ENCODE measurements at regions not wholly inside any gene's neighbourhood (a gene's known extent, or its start where the extent isn't known, plus 50 kb on each side); places are given as distances from the start of the nearest gene placed in this dataset.

- DNase-seq (ENCODE audit: low spot score): no peak
These were observed 169.6 kb upstream of the SIX2 start for GRCh38 chr2:45178854-45179253.

- DNase-seq (ENCODE audit: low spot score): no peak
These were observed 169.1 kb upstream of the SIX2 start for GRCh38 chr2:45178359-45178758.

GRCh38 chr2:45177870-45178269 lies 168.6 kb upstream of the SIX2 start:
- peak; percentile 96 for DNase-seq (ENCODE audit: low spot score)

DNA sequence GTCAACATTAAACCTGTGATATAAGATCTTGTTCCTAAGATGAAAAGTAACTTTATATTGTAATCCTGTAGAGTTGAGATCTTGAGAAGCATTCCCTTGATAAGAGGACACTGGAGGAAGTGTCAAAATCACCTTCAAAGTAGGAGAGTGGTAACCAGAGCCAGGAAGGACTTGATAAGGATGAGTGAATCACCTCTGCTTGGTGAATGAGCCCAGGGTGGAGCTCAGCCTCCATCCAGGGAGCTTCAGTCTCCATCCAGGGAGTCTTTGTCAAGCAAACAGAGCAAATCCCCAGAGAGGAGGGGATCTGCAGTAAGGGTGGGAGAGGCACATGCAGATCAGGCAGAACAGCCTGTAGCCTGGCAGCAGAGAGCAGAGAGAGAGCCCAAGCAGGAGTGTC lies 167.1 kb upstream of the SIX2 start:
- no peak for DNase-seq (ENCODE audit: low spot score)

DNA sequence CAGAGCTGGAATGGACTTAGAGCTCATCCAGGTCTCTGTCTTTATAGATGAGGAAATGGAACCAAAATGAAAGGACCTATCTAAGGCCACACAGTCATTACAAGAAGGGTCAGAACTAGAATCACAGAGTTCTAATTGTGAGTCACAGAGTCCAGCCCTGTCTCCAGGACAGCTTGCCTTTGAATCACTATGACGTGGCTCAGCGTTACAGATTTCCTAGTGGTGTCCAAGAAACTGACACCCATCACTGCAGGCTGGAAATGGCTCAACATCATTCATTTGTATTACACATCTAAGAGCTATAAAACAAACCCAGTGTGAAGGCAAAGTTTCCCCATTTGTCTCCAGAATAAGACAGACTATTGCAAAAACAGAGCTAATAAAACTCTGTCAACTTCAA lies 164.3 kb upstream of the SIX2 start:
- DNase-seq (ENCODE audit: low spot score): peak; percentile 70

- DNase-seq (ENCODE audit: low spot score): no peak
These were observed 163.6 kb upstream of the SIX2 start for GRCh38 chr2:45172760-45173392.

GRCh38 chr2:45172142-45172541 lies 162.9 kb upstream of the SIX2 start:
- no peak for DNase-seq (ENCODE audit: low spot score)

- DNase-seq (ENCODE audit: low spot score): no peak
These were observed 161.9 kb upstream of the SIX2 start for GRCh38 chr2:45171136-45171501.

DNA sequence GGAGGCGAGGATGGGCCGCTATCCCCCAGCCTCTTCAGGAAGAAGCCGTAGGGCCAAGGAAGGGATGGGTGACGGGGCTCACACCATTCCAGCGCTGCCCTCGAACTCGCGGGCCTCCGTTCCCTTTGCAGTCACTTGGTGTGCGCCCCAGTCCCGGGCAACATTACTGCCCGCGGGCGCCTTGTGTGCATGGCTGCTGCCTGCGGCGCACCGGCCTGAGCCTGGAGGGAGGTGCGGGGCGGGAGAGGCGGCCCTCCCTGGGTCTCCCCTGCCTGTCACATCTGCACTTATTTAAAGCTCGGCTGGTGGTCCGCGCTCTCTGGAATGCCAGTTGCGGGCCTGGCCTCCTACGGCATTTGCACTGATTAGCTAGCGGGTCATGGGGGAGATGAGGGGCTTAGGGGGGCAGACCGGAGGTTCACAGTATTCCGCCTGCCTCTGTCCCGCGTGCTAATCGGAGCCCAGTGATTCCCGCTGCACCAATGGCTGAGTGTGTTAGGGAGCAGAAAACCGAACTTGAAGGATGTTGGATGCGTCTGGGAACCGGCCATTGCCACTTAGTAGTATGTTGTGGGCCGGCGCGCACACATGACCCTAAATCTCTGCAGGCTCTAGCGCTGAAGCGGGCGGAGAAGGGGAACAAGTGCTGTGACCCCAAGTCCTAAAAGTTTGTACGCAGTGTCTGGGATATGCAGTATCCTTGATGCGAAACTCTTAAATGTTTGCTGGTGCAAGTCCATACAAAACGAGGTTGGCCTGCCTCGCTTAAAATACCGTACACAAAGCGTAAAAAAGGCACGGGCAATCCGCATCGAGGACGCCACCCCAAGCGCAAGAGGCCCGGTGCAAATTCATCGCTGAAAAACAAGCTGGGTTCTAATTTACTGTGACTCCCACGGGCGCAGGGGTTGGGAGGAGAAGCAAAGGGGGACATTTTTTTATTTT lies 161.2 kb upstream of the SIX2 start:
- DNase-seq (ENCODE audit: low spot score): no peak

- no peak for DNase-seq (ENCODE audit: low spot score)
These were observed 160.3 kb upstream of the SIX2 start for GRCh38 chr2:45169339-45170190.

- no peak for DNase-seq (ENCODE audit: low spot score)
These were observed 159.6 kb upstream of the SIX2 start for GRCh38 chr2:45168711-45169338.

- no peak for DNase-seq (ENCODE audit: low spot score)
These were observed 158.8 kb upstream of the SIX2 start for GRCh38 chr2:45167920-45168629.

DNA sequence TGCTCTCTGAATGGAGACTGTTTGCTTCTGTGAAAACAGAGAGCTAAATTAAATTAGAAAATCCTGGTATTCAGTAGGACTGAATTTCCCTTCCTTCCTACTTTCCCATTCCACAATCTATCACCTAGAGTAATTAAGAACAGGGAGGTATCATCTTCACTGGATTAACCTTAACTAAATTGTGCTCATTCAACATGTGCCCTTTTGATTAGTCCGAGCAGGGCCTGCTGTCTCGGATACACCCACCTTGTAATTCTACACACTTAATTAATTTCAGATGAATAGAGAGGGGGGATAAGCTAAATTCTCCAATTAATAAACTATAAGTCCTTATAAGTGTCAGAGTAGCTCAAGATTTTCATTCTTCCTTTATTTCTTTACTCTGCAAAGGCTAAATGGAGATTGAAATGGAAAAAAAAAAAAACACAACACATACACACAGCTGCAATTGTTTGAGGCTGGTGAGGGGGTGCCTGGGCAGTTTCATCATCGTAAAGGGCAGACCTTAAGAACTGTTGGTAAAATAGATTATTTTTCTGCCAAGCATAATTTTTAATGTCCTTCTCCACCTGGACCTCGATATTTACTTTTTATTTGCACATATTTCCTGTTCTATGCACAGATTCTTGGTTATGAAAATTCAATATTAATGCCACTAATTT lies 157.1 kb upstream of the SIX2 start:
- DNase-seq (ENCODE audit: low spot score): no peak

DNA sequence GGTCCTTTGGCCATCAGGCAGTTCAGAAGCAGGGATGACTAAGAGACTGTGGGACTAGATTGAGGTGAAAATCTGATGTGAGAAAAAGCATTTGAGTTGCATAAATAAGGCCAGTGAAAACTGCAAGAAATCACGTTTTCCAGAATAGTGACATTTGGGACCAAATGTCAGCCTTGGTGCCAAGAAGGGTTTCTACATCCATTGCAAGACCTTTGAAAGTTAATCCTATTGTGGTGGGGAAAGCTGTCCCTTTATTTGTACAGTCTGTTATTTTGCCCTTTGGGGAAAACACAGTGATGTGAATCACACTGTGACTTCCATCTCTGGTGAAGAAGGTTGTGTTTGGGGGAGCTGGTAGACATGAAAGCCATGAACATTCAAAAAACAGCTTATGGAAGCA lies 153.5 kb upstream of the SIX2 start:
- DNase-seq (ENCODE audit: low spot score): no peak

- no peak for DNase-seq (ENCODE audit: low spot score)
These were observed 147.4 kb upstream of the SIX2 start for GRCh38 chr2:45156605-45157004.

DNA sequence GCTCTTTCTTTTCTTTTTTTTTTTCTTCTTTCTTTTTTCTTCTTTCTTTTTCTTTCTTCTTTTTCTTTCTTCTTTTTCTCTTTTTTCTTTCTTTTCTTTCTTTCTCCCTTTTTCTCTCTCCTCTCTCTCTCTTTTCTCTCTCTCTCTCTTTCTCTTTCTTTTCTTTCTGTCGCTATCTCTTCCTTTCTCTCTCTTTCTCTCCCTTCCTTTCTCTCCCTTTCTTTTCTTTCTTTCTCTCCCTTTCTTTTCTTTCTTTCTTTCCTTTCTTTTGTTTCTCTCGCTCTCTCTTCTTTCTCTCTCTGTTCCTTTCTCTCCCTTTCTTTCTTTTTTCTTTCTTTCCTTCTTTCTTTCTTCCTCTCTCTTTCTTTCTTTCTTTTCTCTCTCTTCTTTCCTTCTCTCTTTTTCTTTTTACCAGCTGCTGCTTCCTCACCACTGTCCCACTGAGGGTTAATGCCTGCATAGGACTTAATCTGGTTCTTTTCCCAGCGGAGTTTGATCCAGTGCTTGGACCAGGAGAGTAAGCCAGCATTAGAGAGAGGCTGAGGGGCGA lies 145.4 kb upstream of the SIX2 start:
- no peak for DNase-seq (ENCODE audit: low spot score)

DNA sequence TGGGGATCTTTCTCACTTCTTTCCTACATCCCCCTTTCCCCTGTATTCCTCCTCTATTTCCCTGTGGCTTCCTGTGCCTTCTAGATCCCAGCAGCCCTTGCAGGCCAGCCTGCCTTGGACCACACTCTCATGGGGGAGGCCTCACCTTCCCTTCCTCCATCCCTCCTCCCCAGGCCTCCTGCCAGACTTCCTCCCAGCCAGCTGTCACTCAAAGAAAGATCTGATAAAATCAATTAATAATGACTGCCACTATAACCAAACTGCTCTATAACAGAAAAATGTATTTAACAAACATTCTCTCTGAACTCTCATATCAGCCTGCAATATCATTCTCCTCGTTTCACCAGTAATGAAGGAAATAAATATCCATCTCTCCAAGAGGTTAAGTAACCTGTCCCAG lies 144.9 kb upstream of the SIX2 start:
- no peak for DNase-seq (ENCODE audit: low spot score)

DNA sequence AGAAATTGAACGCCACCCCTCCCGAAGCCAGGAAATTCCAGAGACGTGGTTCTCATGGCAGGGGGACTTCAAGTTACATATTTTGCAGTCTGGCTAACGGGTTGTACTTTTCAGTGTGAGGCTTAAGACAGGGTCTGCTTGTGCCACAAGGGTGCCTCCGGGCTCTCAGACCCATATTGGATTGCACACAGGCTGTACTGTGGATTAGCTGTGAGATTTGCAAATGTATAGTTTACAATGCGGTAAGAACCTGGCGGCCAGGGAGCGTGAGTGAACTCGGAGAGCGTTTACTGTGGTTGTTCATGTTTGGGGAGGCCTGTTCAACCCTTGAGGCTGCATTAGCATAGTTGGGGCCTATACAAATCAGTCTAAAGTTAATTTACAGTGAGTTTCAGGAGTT lies 143.9 kb upstream of the SIX2 start:
- no peak for DNase-seq (ENCODE audit: low spot score)

DNA sequence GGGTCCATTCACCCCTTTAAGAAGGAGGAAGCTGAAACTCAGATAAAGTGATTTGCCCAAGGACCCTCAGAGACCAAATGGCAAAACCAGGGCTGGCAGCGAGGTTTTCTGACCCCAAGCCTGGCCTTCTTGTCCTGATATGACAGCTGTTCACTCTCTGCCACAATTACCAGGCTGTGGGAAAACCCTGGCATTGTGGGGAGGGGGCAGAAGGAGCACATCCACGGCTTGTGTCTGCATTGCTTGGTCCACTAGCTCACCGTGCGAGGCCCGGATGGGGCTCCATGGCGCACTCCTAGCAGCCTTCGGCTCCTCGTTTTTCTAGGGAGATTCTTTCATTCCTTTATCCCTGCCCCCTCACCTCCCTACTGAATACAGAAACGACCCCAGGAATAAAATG lies 143.4 kb upstream of the SIX2 start:
- DNase-seq (ENCODE audit: low spot score): no peak

- DNase-seq (ENCODE audit: low spot score): no peak
These were observed 136.0 kb upstream of the SIX2 start for GRCh38 chr2:45145073-45145899.

All from H4 (cell line).